Nephron (organoid): ENCODE measurements at regions not wholly inside any gene's neighbourhood (a gene's known extent, or its start where the extent isn't known, plus 50 kb on each side); places are given as distances from the start of the nearest gene placed in this dataset.

Source experiments
- H3K27ac Mint-ChIP-seq, 3 experiments: 2 replicates each; pipeline ENCODE4 v1.8.0; 2020; ENCODE audit warnings: mixed read lengths in 3 of 3, mild to moderate bottlenecking in 2 of 3, moderate library complexity in 1 of 3
- H3K27me3 Mint-ChIP-seq: 2 replicates; pipeline ENCODE4 v1.8.0; 2021; ENCODE audit warnings: low read depth, mild to moderate bottlenecking, moderate library complexity, mixed read lengths
- H3K36me3 Mint-ChIP-seq: 2 replicates; pipeline ENCODE4 v1.8.0; 2020; ENCODE audit warnings: low read depth, mixed read lengths
- H3K4me1 Mint-ChIP-seq: 2 replicates; pipeline ENCODE4 v1.8.0; 2020; ENCODE audit warnings: mixed read lengths
- H3K4me3 Mint-ChIP-seq, 3 experiments: 2 replicates each; pipeline ENCODE4 v1.8.0; 2020; ENCODE audit warnings: mild to moderate bottlenecking in 3 of 3, mixed read lengths in 3 of 3, moderate library complexity in 2 of 3
- H3K9me3 Mint-ChIP-seq: 2 replicates; pipeline ENCODE4 v1.8.0; 2020; ENCODE audit warnings: mixed read lengths
- CTCF ChIP-seq, 3 experiments: fragments of 200-600 bp; sonication (generic); IDR thresholded peaks; one replicate each; pipeline ENCODE4 v1.5.0; 2021; ENCODE audit warnings: antibody characterized with exemption in 3 of 3; ENCODE audit not compliant: unreplicated experiment in 3 of 3

GRCh38 chr10:5584895-5585516 is 60.2 kb downstream of the CALML3 start:
- TF ChIP-seq CTCF (IDR thresholded peaks at IDR 0.05; ENCODE audit: unreplicated experiment in 3 of 3): no peak
- H3K27ac Mint-ChIP-seq: peak overlapping the region in 2 of 3 experiments; percentile 84 to 87
- peaks cover 16% of the 10 kb centered on the region for H3K27me3 Mint-ChIP-seq
- H3K36me3 Mint-ChIP-seq: no peaks in the 10 kb centered on the region
- peaks cover 55% of the 10 kb centered on the region for H3K4me1 Mint-ChIP-seq
- peaks cover 9% of the 10 kb centered on the region for H3K9me3 Mint-ChIP-seq
- H3K4me3 Mint-ChIP-seq: no peak overlapping the region

GRCh38 chr10:5585517-5586206 is 60.9 kb downstream of the CALML3 start:
- Mint-ChIP-seq H3K9me3 (peaks cover 9% of the 10 kb centered on the region), H3K4me3 (no peak overlapping the region), H3K36me3 (no peaks in the 10 kb centered on the region), H3K27me3 (peaks cover 14% of the 10 kb centered on the region), H3K4me1 (peaks cover 61% of the 10 kb centered on the region), H3K27ac (peak overlapping the region in 2 of 3 experiments; percentile 84 to 87)
- no peak for TF ChIP-seq CTCF (IDR thresholded peaks at IDR 0.05; ENCODE audit: unreplicated experiment in 3 of 3)

GRCh38 chr10:5587151-5588079 is 62.7 kb downstream of the CALML3 start:
- Mint-ChIP-seq H3K27ac (peak overlapping the region in 2 of 3 experiments; percentile 56 to 84), H3K27me3 (peaks cover 12% of the 10 kb centered on the region), H3K9me3 (peaks cover 2% of the 10 kb centered on the region), H3K4me3 (no peak overlapping the region), H3K36me3 (no peaks in the 10 kb centered on the region), H3K4me1 (peaks cover 79% of the 10 kb centered on the region)
- TF ChIP-seq CTCF (IDR thresholded peaks at IDR 0.05; ENCODE audit: unreplicated experiment in 3 of 3): no peak

- Mint-ChIP-seq H3K9me3 (peaks cover 2% of the 10 kb centered on the region), H3K27me3 (peaks cover 11% of the 10 kb centered on the region), H3K27ac (peak overlapping the region in 2 of 3 experiments; percentile 39 to 61), H3K4me3 (no peak overlapping the region), H3K36me3 (no peaks in the 10 kb centered on the region), H3K4me1 (peaks cover 83% of the 10 kb centered on the region)
- no peak for TF ChIP-seq CTCF (IDR thresholded peaks at IDR 0.05; ENCODE audit: unreplicated experiment in 3 of 3)
Measured at GRCh38 chr10:5588080-5588453, 63.3 kb downstream of the CALML3 start.

- Mint-ChIP-seq H3K36me3 (no peaks in the 10 kb centered on the region), H3K27ac (peak overlapping the region in 2 of 3 experiments; percentile 39 to 61), H3K4me3 (peak overlapping the region in 1 of 3 experiments; percentile 24), H3K9me3 (peaks cover 2% of the 10 kb centered on the region), H3K27me3 (peaks cover 11% of the 10 kb centered on the region), H3K4me1 (peaks cover 80% of the 10 kb centered on the region)
- TF ChIP-seq CTCF (IDR thresholded peaks at IDR 0.05; ENCODE audit: unreplicated experiment in 3 of 3): no peak
Measured at GRCh38 chr10:5588603-5589002, 63.8 kb downstream of the CALML3 start.
